Left ventricle myocardium inferior (tissue), 1 donor: ENCODE measurements at regions not wholly inside any gene's neighbourhood (a gene's known extent, or its start where the extent isn't known, plus 50 kb on each side); places are given as distances from the start of the nearest gene placed in this dataset.

ENCODE experiments used
- DNase-seq: peaks from one replicate; pipeline ENCODE4 v3.0.0-alpha.2; 2020
- H3K27ac ChIP-seq: fragments of 200-600 bp; replicated peaks from 2 replicates; pipeline ENCODE4 v1.8.0; 2021
- H3K27me3 ChIP-seq: fragments of 200-600 bp; 2 replicates; pipeline ENCODE4 v1.8.0; 2021; ENCODE audit warnings: low read depth
- H3K36me3 ChIP-seq: fragments of 200-600 bp; 2 replicates; pipeline ENCODE4 v1.8.0; 2021
- H3K4me1 ChIP-seq: fragments of 200-600 bp; 2 replicates; pipeline ENCODE4 v1.8.0; 2021
- H3K4me3 ChIP-seq: fragments of 200-600 bp; 2 replicates; pipeline ENCODE4 v1.8.0; 2021; ENCODE audit warnings: mild to moderate bottlenecking, moderate library complexity
- H3K9me3 ChIP-seq: fragments of 200-600 bp; replicated peaks from 2 replicates; pipeline ENCODE4 v1.8.0; 2021
- intact Hi-C: fragments of 100-400 bp; cut with micrococcal nuclease; formaldehyde crosslinking; loops from one replicate; pipeline ENCODE4 v1.11.0; 2022
- TF ChIP-seq, protein P1 (sequence below): fragments of 200-600 bp; IDR thresholded peaks from 2 replicates; pipeline ENCODE4 v1.8.0; 2021; ENCODE audit warnings: antibody characterized with exemption, mild to moderate bottlenecking, borderline replicate concordance
- donor health status: DM: no; HTN: yes; CAD: no; lungs with severe emphysema.

GRCh38 chr10:130810856-130811255, 500.7 kb downstream of the TCERG1L start:
- H3K9me3 ChIP-seq, result no peaks in the 10 kb centered on the region
- intact Hi-C loops, result no loop called here
- TF ChIP-seq, protein P1, sequence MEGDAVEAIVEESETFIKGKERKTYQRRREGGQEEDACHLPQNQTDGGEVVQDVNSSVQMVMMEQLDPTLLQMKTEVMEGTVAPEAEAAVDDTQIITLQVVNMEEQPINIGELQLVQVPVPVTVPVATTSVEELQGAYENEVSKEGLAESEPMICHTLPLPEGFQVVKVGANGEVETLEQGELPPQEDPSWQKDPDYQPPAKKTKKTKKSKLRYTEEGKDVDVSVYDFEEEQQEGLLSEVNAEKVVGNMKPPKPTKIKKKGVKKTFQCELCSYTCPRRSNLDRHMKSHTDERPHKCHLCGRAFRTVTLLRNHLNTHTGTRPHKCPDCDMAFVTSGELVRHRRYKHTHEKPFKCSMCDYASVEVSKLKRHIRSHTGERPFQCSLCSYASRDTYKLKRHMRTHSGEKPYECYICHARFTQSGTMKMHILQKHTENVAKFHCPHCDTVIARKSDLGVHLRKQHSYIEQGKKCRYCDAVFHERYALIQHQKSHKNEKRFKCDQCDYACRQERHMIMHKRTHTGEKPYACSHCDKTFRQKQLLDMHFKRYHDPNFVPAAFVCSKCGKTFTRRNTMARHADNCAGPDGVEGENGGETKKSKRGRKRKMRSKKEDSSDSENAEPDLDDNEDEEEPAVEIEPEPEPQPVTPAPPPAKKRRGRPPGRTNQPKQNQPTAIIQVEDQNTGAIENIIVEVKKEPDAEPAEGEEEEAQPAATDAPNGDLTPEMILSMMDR, result no peak
- no peaks in the 10 kb centered on the region for H3K36me3 ChIP-seq
- H3K4me1 ChIP-seq, result no peaks in the 10 kb centered on the region
- H3K27ac ChIP-seq, result no peak overlapping the region
- H3K27me3 ChIP-seq, result peaks cover 97% of the 10 kb centered on the region
- DNase-seq, result no peak
- no peak overlapping the region for H3K4me3 ChIP-seq

DNA sequence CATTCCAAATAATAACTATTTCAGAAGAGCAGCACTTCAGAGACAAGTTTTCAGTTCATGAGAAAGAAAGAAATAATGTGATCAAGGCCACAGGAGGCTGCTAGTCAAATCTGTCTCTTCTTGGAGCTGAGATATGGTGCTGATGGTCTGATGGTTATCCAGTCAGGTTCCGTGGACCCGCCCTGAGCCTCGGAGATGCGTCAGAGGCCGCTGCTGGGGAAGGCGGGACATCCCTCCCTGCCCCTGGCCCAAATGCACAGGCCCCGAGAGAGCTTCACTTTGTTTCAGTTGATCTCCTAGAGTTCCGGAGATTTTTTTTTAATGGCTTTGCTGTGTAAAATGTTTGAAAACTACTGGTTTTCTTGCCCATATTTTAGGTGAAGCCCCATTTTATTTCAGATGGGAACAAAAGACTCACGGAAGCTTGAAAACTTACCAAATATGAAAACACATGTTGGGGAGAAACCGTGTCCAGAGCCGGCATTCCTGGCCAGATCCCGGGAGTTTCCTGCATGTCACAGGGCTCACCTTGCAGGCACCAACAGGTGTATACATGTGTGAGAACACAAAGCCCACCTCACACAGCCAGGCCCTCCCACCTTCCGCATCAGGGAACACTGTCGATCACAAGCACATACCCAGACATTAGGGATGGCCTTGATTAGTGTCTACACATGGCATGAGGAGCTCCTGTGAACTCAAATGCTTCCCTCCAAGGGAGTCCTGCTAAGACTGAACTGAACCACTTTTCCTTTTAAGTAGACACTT, 499.0 kb downstream of the TCERG1L start:
- no peaks in the 10 kb centered on the region for H3K4me1 ChIP-seq
- H3K27me3 ChIP-seq, result peaks cover 90% of the 10 kb centered on the region
- intact Hi-C loops, result no loop called here
- TF ChIP-seq, protein P1, result no peak
- H3K27ac ChIP-seq, result no peak overlapping the region
- H3K9me3 ChIP-seq, result no peaks in the 10 kb centered on the region
- H3K4me3 ChIP-seq, result no peak overlapping the region
- DNase-seq, result no peak
- H3K36me3 ChIP-seq, result no peaks in the 10 kb centered on the region

DNA sequence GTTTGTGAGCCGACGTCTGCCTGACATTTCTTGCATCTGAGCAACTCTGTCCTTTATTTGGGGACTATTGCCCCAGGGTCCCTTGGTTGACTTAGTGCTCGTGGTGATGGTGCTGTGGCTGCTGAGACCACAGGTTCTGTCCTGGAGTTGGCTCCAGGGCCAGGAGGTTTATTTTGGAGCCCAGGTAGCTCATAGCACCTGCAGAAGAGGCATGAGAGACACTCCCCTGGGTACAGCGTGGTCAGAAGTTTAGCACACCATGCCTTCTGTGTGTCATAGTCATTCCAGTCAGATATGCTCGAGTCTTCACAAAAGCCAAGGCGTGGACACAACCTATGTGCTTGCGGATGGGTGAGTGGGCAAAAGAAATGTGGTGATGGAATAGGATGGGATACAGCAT, 496.9 kb downstream of the TCERG1L start:
- Histone ChIP-seq H3K27ac (no peak overlapping the region), H3K4me1 (no peaks in the 10 kb centered on the region), H3K36me3 (no peaks in the 10 kb centered on the region), H3K9me3 (no peaks in the 10 kb centered on the region), H3K4me3 (no peak overlapping the region), H3K27me3 (peaks cover 71% of the 10 kb centered on the region)
- DNase-seq, result no peak
- TF ChIP-seq, protein P1, result no peak
- intact Hi-C loops, result no loop called here

DNA sequence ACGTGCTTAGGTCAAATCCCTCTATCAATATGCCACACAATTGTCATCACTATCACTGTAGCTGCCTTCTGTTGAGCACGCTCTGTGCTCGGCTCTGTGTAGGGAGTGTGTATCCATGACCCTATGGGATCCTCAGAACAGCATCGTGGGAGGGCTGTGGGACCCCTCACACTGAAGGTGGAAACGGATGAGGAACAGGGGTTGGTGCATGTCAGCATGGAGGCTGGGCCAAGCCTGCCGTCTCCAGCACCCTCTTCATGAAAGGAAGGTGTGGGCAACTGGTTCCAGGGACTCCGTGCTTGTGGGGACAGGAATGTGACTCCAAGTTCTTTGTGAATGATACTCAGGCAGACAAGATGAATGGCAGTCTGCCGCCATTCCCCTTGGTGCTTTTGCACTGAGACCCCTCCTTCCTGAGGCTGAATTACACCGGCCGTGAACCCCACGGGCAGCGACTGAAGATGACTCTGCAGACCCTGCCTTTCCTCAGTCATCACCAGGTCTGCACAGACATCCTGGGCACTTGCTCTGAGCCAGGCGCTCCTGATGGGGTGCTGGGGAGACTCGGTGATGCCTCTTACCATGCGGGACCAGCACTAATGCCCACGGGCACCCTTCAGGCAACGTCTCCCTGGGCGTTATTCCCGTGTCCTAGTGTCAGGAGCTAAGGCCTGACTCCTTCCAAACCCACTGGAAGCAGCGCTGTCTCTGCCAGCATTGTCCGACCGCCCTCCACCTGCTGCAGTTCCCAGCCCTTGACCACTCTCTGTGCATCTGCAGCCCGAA, 495.2 kb downstream of the TCERG1L start:
- no peak overlapping the region for H3K4me3 ChIP-seq
- intact Hi-C loops, result no loop called here
- no peaks in the 10 kb centered on the region for H3K4me1 ChIP-seq
- H3K9me3 ChIP-seq, result no peaks in the 10 kb centered on the region
- DNase-seq, result no peak
- H3K36me3 ChIP-seq, result no peaks in the 10 kb centered on the region
- TF ChIP-seq, protein P1, result no peak
- H3K27me3 ChIP-seq, result peaks cover 54% of the 10 kb centered on the region
- H3K27ac ChIP-seq, result no peak overlapping the region

DNA sequence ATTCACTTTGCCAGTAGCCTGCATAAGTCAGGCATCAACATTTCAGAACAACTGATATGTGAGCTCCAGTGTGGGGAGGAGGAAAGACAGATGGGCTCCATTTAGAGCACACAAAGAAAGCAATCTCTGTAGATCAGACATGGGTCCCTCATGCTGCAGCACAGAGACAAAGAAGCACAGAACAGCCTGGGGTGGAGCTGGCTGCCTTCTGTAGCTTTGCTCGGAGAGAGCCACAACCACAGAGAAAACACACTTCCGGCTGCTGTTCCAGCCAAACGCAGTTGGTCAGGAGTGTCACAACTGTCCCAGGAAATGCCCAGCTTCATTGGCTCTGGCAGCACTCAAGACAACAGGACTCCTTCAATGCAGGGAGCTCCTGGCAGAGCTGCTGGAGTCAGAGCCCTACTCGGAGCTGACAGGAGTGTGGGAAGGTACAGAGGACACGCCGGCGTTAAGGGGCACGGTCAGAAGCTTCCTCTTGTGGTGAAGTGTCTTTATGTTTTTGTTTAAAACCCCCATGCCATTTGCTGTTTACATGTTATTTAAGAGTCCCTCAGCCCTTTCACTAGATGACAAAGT, 494.4 kb downstream of the TCERG1L start:
- H3K36me3 ChIP-seq, result no peaks in the 10 kb centered on the region
- peaks cover 46% of the 10 kb centered on the region for H3K27me3 ChIP-seq
- intact Hi-C loops, result no loop called here
- TF ChIP-seq, protein P1, result no peak
- no peak overlapping the region for H3K4me3 ChIP-seq
- no peak overlapping the region for H3K27ac ChIP-seq
- no peaks in the 10 kb centered on the region for H3K4me1 ChIP-seq
- DNase-seq, result no peak
- H3K9me3 ChIP-seq, result no peaks in the 10 kb centered on the region
